H9 (cell line): ENCODE measurements at regions not wholly inside any gene's neighbourhood (a gene's known extent, or its start where the extent isn't known, plus 50 kb on each side); places are given as distances from the start of the nearest gene placed in this dataset.
A peak's percentile ranks its signal among the peaks of the same experiment; 100 is the strongest.

Experiments used
- DNase-seq: peaks from one replicate; pipeline ENCODE4 v3.0.0-alpha.2; 2017
- H2AFZ ChIP-seq: one replicate; pipeline ENCODE4 v1.6.1; 2013; ENCODE audit warnings: mild to moderate bottlenecking, low read length, control low read depth, moderate library complexity
- H2AK5ac ChIP-seq: 2 replicates; pipeline ENCODE4 v1.6.1; 2013; ENCODE audit warnings: low read length, control low read depth, mixed read lengths; ENCODE audit not compliant: insufficient read length
- H2BK120ac ChIP-seq: one replicate; pipeline ENCODE4 v1.6.1; 2013; ENCODE audit warnings: low read depth, mild to moderate bottlenecking, low read length, control low read depth, inconsistent platforms; ENCODE audit not compliant: poor library complexity, severe bottlenecking
- H2BK12ac ChIP-seq: 2 replicates; pipeline ENCODE4 v1.6.1; 2013; ENCODE audit warnings: low read length, control low read depth, mixed read lengths, low read depth; ENCODE audit not compliant: insufficient read length
- H2BK15ac ChIP-seq: 2 replicates; pipeline ENCODE4 v1.6.1; 2013; ENCODE audit warnings: low read depth, low read length, control low read depth
- H2BK20ac ChIP-seq: one replicate; pipeline ENCODE4 v1.6.1; 2013; ENCODE audit warnings: low read depth, mild to moderate bottlenecking, low read length, control low read depth, inconsistent platforms; ENCODE audit not compliant: poor library complexity, severe bottlenecking
- H2BK5ac ChIP-seq: 2 replicates; pipeline ENCODE4 v1.6.1; 2013; ENCODE audit warnings: low read length, control low read depth, mixed read lengths; ENCODE audit not compliant: insufficient read length
- H3K14ac ChIP-seq: 2 replicates; pipeline ENCODE4 v1.6.1; 2013; ENCODE audit warnings: low read length, control low read depth; ENCODE audit not compliant: insufficient read depth
- H3K18ac ChIP-seq: 2 replicates; pipeline ENCODE4 v1.6.1; 2013; ENCODE audit warnings: low read depth, mild to moderate bottlenecking, mixed read lengths, low read length, control low read depth; ENCODE audit not compliant: insufficient read length
- H3K23ac ChIP-seq: 2 replicates; pipeline ENCODE4 v1.6.1; 2013; ENCODE audit warnings: low read length, control low read depth, mixed read lengths, low read depth; ENCODE audit not compliant: insufficient read length
- H3K23me2 ChIP-seq: 2 replicates; pipeline ENCODE4 v1.6.1; 2013; ENCODE audit warnings: low read depth, mild to moderate bottlenecking, mixed read lengths, low read length, control low read depth; ENCODE audit not compliant: insufficient read length, poor library complexity, severe bottlenecking
- H3K27ac ChIP-seq: 2 replicates; pipeline ENCODE4 v1.5.1; 2013; ENCODE audit warnings: low read length, control low read depth, mixed read lengths, low read depth; ENCODE audit not compliant: insufficient read length
- H3K27me3 ChIP-seq: 2 replicates; pipeline ENCODE4 v1.6.1; 2013; ENCODE audit warnings: low read length, control low read depth, inconsistent platforms; ENCODE audit not compliant: insufficient read depth
- H3K4ac ChIP-seq: 2 replicates; pipeline ENCODE4 v1.6.1; 2013; ENCODE audit warnings: low read depth, mild to moderate bottlenecking, control low read depth, inconsistent platforms, low read length, moderate library complexity
- H3K4me1 ChIP-seq: 2 replicates; pipeline ENCODE4 v1.6.1; 2013; ENCODE audit warnings: low read length, control low read depth, inconsistent platforms; ENCODE audit not compliant: insufficient read depth
- H3K4me2 ChIP-seq: 2 replicates; pipeline ENCODE4 v1.6.1; 2013; ENCODE audit warnings: low read length, control low read depth, mixed read lengths; ENCODE audit not compliant: insufficient read length, insufficient read depth
- H3K56ac ChIP-seq: 2 replicates; pipeline ENCODE4 v1.6.1; 2013; ENCODE audit warnings: low read depth, mild to moderate bottlenecking, mixed read lengths, low read length, control low read depth; ENCODE audit not compliant: insufficient read length
- H3K79me1 ChIP-seq: 2 replicates; pipeline ENCODE4 v1.6.1; 2013; ENCODE audit warnings: low read depth, mild to moderate bottlenecking, moderate library complexity, low read length, control low read depth, inconsistent platforms; ENCODE audit not compliant: insufficient read depth, poor library complexity, severe bottlenecking
- H3K79me2 ChIP-seq: 2 replicates; pipeline ENCODE4 v1.6.1; 2013; ENCODE audit warnings: low read length, control low read depth, inconsistent platforms; ENCODE audit not compliant: insufficient read depth
- H3K9ac ChIP-seq: 2 replicates; pipeline ENCODE4 v1.6.1; 2013; ENCODE audit warnings: low read length, control low read depth, mixed read lengths; ENCODE audit not compliant: insufficient read length; ENCODE audit errors: extremely low read depth
- H3K9me3 ChIP-seq: one replicate; pipeline ENCODE4 v1.6.1; 2013; ENCODE audit warnings: low read depth, low read length, inconsistent platforms; ENCODE audit not compliant: control insufficient read depth
- H3T11ph ChIP-seq: one replicate; pipeline ENCODE4 v1.6.1; 2013; ENCODE audit warnings: mild to moderate bottlenecking, low read length, control low read depth, inconsistent platforms
- H4K20me1 ChIP-seq: one replicate; pipeline ENCODE4 v1.6.1; 2013; ENCODE audit not compliant: control insufficient read depth, insufficient read length, insufficient read depth
- H4K5ac ChIP-seq: 2 replicates; pipeline ENCODE4 v1.6.1; 2013; ENCODE audit warnings: low read depth, mild to moderate bottlenecking, mixed read lengths, low read length, control low read depth; ENCODE audit not compliant: insufficient read length
- H4K8ac ChIP-seq: replicated peaks from 2 replicates; pipeline ENCODE4 v1.6.1; 2013; ENCODE audit warnings: low read length, control low read depth, mixed read lengths, low read depth; ENCODE audit not compliant: insufficient read length
- H4K91ac ChIP-seq: 2 replicates; pipeline ENCODE4 v1.6.1; 2013; ENCODE audit warnings: low read depth, mild to moderate bottlenecking, moderate library complexity, mixed read lengths, low read length, control low read depth; ENCODE audit not compliant: insufficient read length
- H3K27ac Mint-ChIP-seq, 3 experiments: 2 replicates in 2 of 3; 3 replicates in 1 of 3; pipeline ENCODE4 v1.8.0; 2020 to 2021; ENCODE audit warnings: mixed read lengths in 3 of 3, mild to moderate bottlenecking in 1 of 3, moderate library complexity in 1 of 3
- H3K27me3 Mint-ChIP-seq: 2 replicates; pipeline ENCODE4 v1.8.0; 2021; ENCODE audit warnings: low read depth, mild to moderate bottlenecking, moderate library complexity, mixed read lengths
- H3K36me3 Mint-ChIP-seq, 3 experiments: 2 replicates in 2 of 3; 3 replicates in 1 of 3; pipeline ENCODE4 v1.8.0; 2020 to 2021; ENCODE audit warnings: low read depth in 3 of 3, mixed read lengths in 3 of 3; ENCODE audit not compliant: insufficient read depth in 1 of 3
- H3K4me1 Mint-ChIP-seq, 2 experiments: 2 replicates each; pipeline ENCODE4 v1.8.0; 2020; ENCODE audit warnings: mixed read lengths in 2 of 2
- H3K4me3 Mint-ChIP-seq, 2 experiments: 2 replicates in 1 of 2; 3 replicates in 1 of 2; pipeline ENCODE4 v1.8.0; 2020 to 2021; ENCODE audit warnings: mild to moderate bottlenecking in 2 of 2, mixed read lengths in 2 of 2, moderate library complexity in 1 of 2
- H3K9me3 Mint-ChIP-seq, 2 experiments: 2 replicates in 1 of 2; 3 replicates in 1 of 2; pipeline ENCODE4 v1.8.0; 2020; ENCODE audit warnings: mild to moderate bottlenecking in 2 of 2, mixed read lengths in 2 of 2, moderate library complexity in 1 of 2
- CTCF ChIP-seq: fragments of 200-600 bp; sonication (generic); conservative IDR thresholded peaks from 3 replicates; pipeline ENCODE4 v1.8.0; 2021; ENCODE audit warnings: antibody characterized with exemption, mild to moderate bottlenecking
- WGBS: extraction: QIAGEN DNeasy Blood & Tissue Kit; methylation state at CpG from one replicate; pipeline ENCODE4 v1.1.7; 2013; ENCODE audit warnings: missing lambda C conversion rate, low lambda C conversion rate, mixed read lengths; ENCODE audit not compliant: insufficient read length; ENCODE audit errors: extremely low coverage; 5-methylcytosine and 5-hydroxymethylcytosine counted together

DNA sequence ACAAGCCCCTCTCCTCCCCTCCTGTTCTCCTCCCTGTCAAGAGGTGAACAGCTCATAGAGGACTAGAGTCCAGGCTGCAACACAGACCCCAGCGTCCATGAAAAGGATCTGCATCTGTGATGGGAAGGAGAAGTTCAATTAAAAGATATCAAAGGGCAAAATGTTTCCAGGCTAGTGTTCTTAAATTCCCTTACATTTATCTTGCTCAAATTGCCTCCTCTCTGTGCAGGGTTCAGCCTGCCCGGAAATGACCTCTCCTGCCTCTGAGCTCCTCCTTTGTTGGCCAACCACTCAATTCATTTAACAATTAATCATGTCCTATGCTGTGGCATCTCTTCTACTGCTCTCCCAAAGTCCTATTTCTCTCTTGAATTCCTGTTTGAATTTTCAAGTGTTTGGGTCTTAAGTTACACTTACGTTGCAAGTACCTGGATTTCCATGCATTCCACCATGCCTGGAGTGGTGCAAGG lies 105.3 kb downstream of the TSN start:
- Histone ChIP-seq H3K4me1 (no peaks in the 10 kb centered on the region), H3K23me2 (no peaks in the 10 kb centered on the region), H3K79me2 (no peaks in the 10 kb centered on the region), H3K18ac (no peak overlapping the region), H3K9me3 (no peaks in the 10 kb centered on the region), H2AK5ac (no peak overlapping the region), H4K8ac (no peak overlapping the region), H2BK120ac (no peak overlapping the region), H2AFZ (no peak overlapping the region), H4K91ac (no peak overlapping the region), H3K27me3 (no peaks in the 10 kb centered on the region), H3K79me1 (no peaks in the 10 kb centered on the region), H2BK20ac (no peak overlapping the region), H2BK12ac (no peak overlapping the region), H3K4me2 (no peak overlapping the region), H3K4ac (no peak overlapping the region), H3K14ac (no peak overlapping the region), H3K23ac (no peak overlapping the region), H2BK5ac (no peak overlapping the region), H2BK15ac (no peak overlapping the region), H4K5ac (no peak overlapping the region), H3K56ac (no peak overlapping the region), H3K9ac (no peak overlapping the region), H4K20me1 (no peaks in the 10 kb centered on the region), H3T11ph (no peak overlapping the region), H3K27ac (no peak overlapping the region)
- H3K27me3 Mint-ChIP-seq: peaks cover 4% of the 10 kb centered on the region
- H3K4me3 Mint-ChIP-seq: no peak overlapping the region
- peaks cover 9 to 11% of the 10 kb centered on the region in 2 experiments; a peak in 4 of 5 replicates for H3K9me3 Mint-ChIP-seq
- H3K27ac Mint-ChIP-seq: peak overlapping the region in 1 of 3 experiments; percentile 24; a peak in 1 of 7 replicates
- no peaks in the 10 kb centered on the region for H3K4me1 Mint-ChIP-seq
- WGBS: no CpG with 5 or more reads among the region's 3 CpGs
- DNase-seq: no peak
- peaks cover 0 to 4% (median 2%) of the 10 kb centered on the region in 3 experiments; a peak in 2 of 7 replicates for H3K36me3 Mint-ChIP-seq
- no peak for TF ChIP-seq CTCF
